ENCODE measurements at regions not wholly inside any gene's neighbourhood (a gene's known extent, or its start where the extent isn't known, plus 50 kb on each side); places are given as distances from the start of the nearest gene placed in this dataset.
"Not testable (repeated sequence)": the region's sequence is repeated elsewhere in the genome, so short reads cannot be mapped to it uniquely, and the experiment has no call there.

GRCh38 chr11:122202951-122203456 is 87.0 kb upstream of the BLID start:
- peak; percentile 23 for DNase-seq (ENCODE audit: low spot score)

GRCh38 chr11:122202161-122202950 is 86.3 kb upstream of the BLID start:
- DNase-seq (ENCODE audit: low spot score): no peak

GRCh38 chr11:122201106-122201505 is 85.1 kb upstream of the BLID start:
- DNase-seq (ENCODE audit: low spot score): no peak

GRCh38 chr11:122199661-122200060 is 83.6 kb upstream of the BLID start:
- no peak for DNase-seq (ENCODE audit: low spot score)

GRCh38 chr11:122198291-122198983 is 82.4 kb upstream of the BLID start:
- no peak for DNase-seq (ENCODE audit: low spot score)

- no peak for DNase-seq (ENCODE audit: low spot score)
Observed at GRCh38 chr11:122197066-122197987, 81.3 kb upstream of the BLID start.

- DNase-seq (ENCODE audit: low spot score): no peak
Observed at GRCh38 chr11:122195790-122196189, 79.8 kb upstream of the BLID start.

GRCh38 chr11:122193881-122194480 is 78.0 kb upstream of the BLID start:
- not testable (repeated sequence) for DNase-seq (ENCODE audit: low spot score)

GRCh38 chr11:122193457-122193856 is 77.4 kb upstream of the BLID start:
- DNase-seq (ENCODE audit: low spot score): no peak

- no peak for DNase-seq (ENCODE audit: low spot score)
Observed at GRCh38 chr11:122192634-122193255, 76.7 kb upstream of the BLID start.

- no peak for DNase-seq (ENCODE audit: low spot score)
Observed at GRCh38 chr11:122190768-122191167, 74.8 kb upstream of the BLID start.

- DNase-seq (ENCODE audit: low spot score): no peak
Observed at GRCh38 chr11:122189229-122189628, 73.2 kb upstream of the BLID start.

- no peak for DNase-seq (ENCODE audit: low spot score)
Observed at GRCh38 chr11:122187373-122188165, 71.6 kb upstream of the BLID start.

GRCh38 chr11:122186439-122187080 is 70.5 kb upstream of the BLID start:
- no peak for DNase-seq (ENCODE audit: low spot score)

- DNase-seq (ENCODE audit: low spot score): no peak
Observed at GRCh38 chr11:122183933-122184332, 67.9 kb upstream of the BLID start.

- DNase-seq (ENCODE audit: low spot score): no peak
Observed at GRCh38 chr11:122181893-122182292, 65.9 kb upstream of the BLID start.

GRCh38 chr11:122181372-122181771 is 65.4 kb upstream of the BLID start:
- no peak for DNase-seq (ENCODE audit: low spot score)

- no peak for DNase-seq (ENCODE audit: low spot score)
Observed at GRCh38 chr11:122179961-122180834, 64.2 kb upstream of the BLID start.

GRCh38 chr11:122178795-122179194 is 62.8 kb upstream of the BLID start:
- DNase-seq (ENCODE audit: low spot score): no peak
